ENCODE measurements at regions not wholly inside any gene's neighbourhood (a gene's known extent, or its start where the extent isn't known, plus 50 kb on each side); places are given as distances from the start of the nearest gene placed in this dataset.

- DNase-seq (ENCODE audit: low read depth in 3 of 3) = no peak
Observed at GRCh38 chr15:59833366-59833765, 144.2 kb upstream of the BNIP2 start.

- no peak for DNase-seq (ENCODE audit: low read depth in 3 of 3)
Observed at GRCh38 chr15:59830873-59831272, 141.8 kb upstream of the BNIP2 start.

- DNase-seq (ENCODE audit: low read depth in 3 of 3) = no peak
Observed at GRCh38 chr15:59830098-59830497, 141.0 kb upstream of the BNIP2 start.

GRCh38 chr15:59828861-59829260 is 139.7 kb upstream of the BNIP2 start:
- no peak for DNase-seq (ENCODE audit: low read depth in 3 of 3)

GRCh38 chr15:59828263-59828662 is 139.1 kb upstream of the BNIP2 start:
- no peak for DNase-seq (ENCODE audit: low read depth in 3 of 3)

- no peak for DNase-seq (ENCODE audit: low read depth in 3 of 3)
Observed at GRCh38 chr15:59825901-59826300, 136.8 kb upstream of the BNIP2 start.

GRCh38 chr15:59821286-59821685 is 132.2 kb upstream of the BNIP2 start:
- DNase-seq (ENCODE audit: low read depth in 3 of 3) = no peak

- DNase-seq (ENCODE audit: low read depth in 3 of 3) = no peak
Observed at GRCh38 chr15:59819092-59819491, 130.0 kb upstream of the BNIP2 start.

GRCh38 chr15:59818336-59818735 is 129.2 kb upstream of the BNIP2 start:
- DNase-seq (ENCODE audit: low read depth in 3 of 3) = no peak

GRCh38 chr15:59817834-59818233 is 128.7 kb upstream of the BNIP2 start:
- DNase-seq (ENCODE audit: low read depth in 3 of 3) = no peak

- no peak for DNase-seq (ENCODE audit: low read depth in 3 of 3)
Observed at GRCh38 chr15:59817053-59817452, 127.9 kb upstream of the BNIP2 start.

GRCh38 chr15:59814409-59814808 is 125.3 kb upstream of the BNIP2 start:
- DNase-seq (ENCODE audit: low read depth in 3 of 3) = no peak

- DNase-seq (ENCODE audit: low read depth in 3 of 3) = no peak
Observed at GRCh38 chr15:59812889-59813288, 123.8 kb upstream of the BNIP2 start.

- no peak for DNase-seq (ENCODE audit: low read depth in 3 of 3)
Observed at GRCh38 chr15:59812250-59812870, 123.2 kb upstream of the BNIP2 start.

GRCh38 chr15:59803293-59803966 is 114.3 kb upstream of the BNIP2 start:
- DNase-seq (ENCODE audit: low read depth in 3 of 3) = peak in 1 of 3 experiments; percentile 43

- no peak for DNase-seq (ENCODE audit: low read depth in 3 of 3)
Observed at GRCh38 chr15:59801649-59802048, 112.5 kb upstream of the BNIP2 start.

GRCh38 chr15:59798605-59798917 is 109.4 kb upstream of the BNIP2 start:
- no peak for DNase-seq (ENCODE audit: low read depth in 3 of 3)

GRCh38 chr15:59797756-59798604 is 108.9 kb upstream of the BNIP2 start:
- no peak for DNase-seq (ENCODE audit: low read depth in 3 of 3)

GRCh38 chr15:59794229-59794886 is 105.2 kb upstream of the BNIP2 start:
- no peak for DNase-seq (ENCODE audit: low read depth in 3 of 3)

GRCh38 chr15:59792359-59792758 is 103.2 kb upstream of the BNIP2 start:
- DNase-seq (ENCODE audit: low read depth in 3 of 3) = no peak

GRCh38 chr15:59791755-59792154 is 102.6 kb upstream of the BNIP2 start:
- no peak for DNase-seq (ENCODE audit: low read depth in 3 of 3)

- no peak for DNase-seq (ENCODE audit: low read depth in 3 of 3)
Observed at GRCh38 chr15:59791079-59791478, 102.0 kb upstream of the BNIP2 start.
